Loucy (cell line): ENCODE measurements at regions not wholly inside any gene's neighbourhood (a gene's known extent, or its start where the extent isn't known, plus 50 kb on each side); places are given as distances from the start of the nearest gene placed in this dataset.
"Not testable (repeated sequence)": the region's sequence is repeated elsewhere in the genome, so short reads cannot be mapped to it uniquely, and the experiment has no call there.

Experiments
- H2AFZ ChIP-seq: fragments of 200-600 bp; sonication (generic); 2 replicates; pipeline ENCODE4 v1.6.0; 2016; ENCODE audit warnings: antibody characterized with exemption, mild to moderate bottlenecking, low read length, moderate library complexity
- H3F3A ChIP-seq: fragments of 200-600 bp; 2 replicates; pipeline ENCODE4 v1.6.0; 2016; ENCODE audit warnings: antibody characterized with exemption, low read depth, mild to moderate bottlenecking
- H3K27me3 ChIP-seq: fragments of 200-600 bp; sonication (generic); 2 replicates; pipeline ENCODE4 v1.6.1; 2014; ENCODE audit warnings: low read length, mild to moderate bottlenecking; ENCODE audit not compliant: insufficient read depth, poor library complexity, severe bottlenecking
- H3K36me3 ChIP-seq: fragments of 200-600 bp; sonication (generic); 2 replicates; pipeline ENCODE4 v1.6.1; 2016; ENCODE audit warnings: low read length; ENCODE audit not compliant: insufficient read depth
- H3K4me1 ChIP-seq: fragments of 200-600 bp; sonication (generic); 2 replicates; pipeline ENCODE4 v1.5.1; 2014; ENCODE audit warnings: low read length, mild to moderate bottlenecking; ENCODE audit not compliant: insufficient read depth, poor library complexity, severe bottlenecking
- H3K4me2 ChIP-seq: fragments of 200-600 bp; sonication (generic); 2 replicates; pipeline ENCODE4 v1.6.0; 2014; ENCODE audit warnings: antibody characterized with exemption, low read length, low read depth, mild to moderate bottlenecking; ENCODE audit not compliant: poor library complexity, severe bottlenecking
- H3K4me3 ChIP-seq: fragments of 200-600 bp; sonication (generic); 2 replicates; pipeline ENCODE4 v1.5.1; 2014; ENCODE audit warnings: low read length, mild to moderate bottlenecking, mixed read lengths; ENCODE audit not compliant: poor library complexity, severe bottlenecking
- H3K79me2 ChIP-seq: fragments of 200-600 bp; sonication (generic); 2 replicates; pipeline ENCODE4 v1.6.1; 2014; ENCODE audit warnings: low read length; ENCODE audit not compliant: insufficient read depth
- H3K9ac ChIP-seq: fragments of 200-600 bp; sonication (generic); 2 replicates; pipeline ENCODE4 v1.6.0; 2014; ENCODE audit warnings: mild to moderate bottlenecking, low read depth, low read length, moderate library complexity; ENCODE audit not compliant: poor library complexity, severe bottlenecking
- H3K9me2 ChIP-seq: fragments of 200-600 bp; sonication (generic); replicated peaks from 2 replicates; pipeline ENCODE4 v1.6.1; 2016; ENCODE audit warnings: low read depth, low read length, mixed read lengths
- H3K9me3 ChIP-seq: fragments of 200-600 bp; sonication (generic); 2 replicates; pipeline ENCODE4 v1.6.1; 2014; ENCODE audit warnings: mild to moderate bottlenecking, antibody characterized with exemption, low read length, low read depth; ENCODE audit not compliant: insufficient read depth
- H4K20me1 ChIP-seq: fragments of 200-600 bp; sonication (generic); 2 replicates; pipeline ENCODE4 v1.6.0; 2014; ENCODE audit warnings: antibody characterized with exemption, low read length, mild to moderate bottlenecking; ENCODE audit not compliant: insufficient read depth, poor library complexity, severe bottlenecking
- EZH2phosphoT487 ChIP-seq: fragments of 200-600 bp; IDR thresholded peaks from 2 replicates; pipeline ENCODE4 v1.6.1; 2018; ENCODE audit warnings: antibody characterized with exemption, mild to moderate bottlenecking, moderate library complexity, borderline replicate concordance
- TF ChIP-seq, protein P1 (sequence below): fragments of 200-600 bp; sonication (generic); conservative IDR thresholded peaks from 2 replicates; pipeline ENCODE4 v1.5.1; 2014; ENCODE audit warnings: mild to moderate bottlenecking, antibody characterized with exemption, low read length

DNA sequence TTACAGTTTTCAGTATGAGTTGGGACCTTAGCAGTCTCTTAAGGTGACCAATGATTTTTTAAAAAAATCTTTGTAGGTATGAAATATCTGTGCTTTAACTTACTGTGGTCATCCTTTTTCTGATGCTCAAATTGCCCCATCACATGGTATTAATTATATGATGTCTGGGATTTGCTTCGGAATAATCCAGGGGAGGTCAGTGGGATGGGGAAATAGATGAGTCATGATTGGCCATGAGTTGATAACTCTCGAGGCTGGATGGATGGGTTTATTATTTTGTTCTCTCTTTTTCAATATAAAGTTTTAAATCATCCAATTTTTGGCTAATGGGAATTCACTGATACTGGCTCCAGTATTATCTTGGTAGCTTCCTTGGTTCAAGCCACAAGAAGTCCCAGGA is 370.3 kb upstream of the TPM1 start:
- H4K20me1 ChIP-seq: no peaks in the 10 kb centered on the region
- H3K9me2 ChIP-seq: no peaks in the 10 kb centered on the region
- H3K36me3 ChIP-seq: no peaks in the 10 kb centered on the region
- H3K4me2 ChIP-seq: no peak overlapping the region
- H3K4me3 ChIP-seq: no peak overlapping the region
- no peaks in the 10 kb centered on the region for H3F3A ChIP-seq
- H3K27me3 ChIP-seq: no peaks in the 10 kb centered on the region
- H3K9ac ChIP-seq: no peak overlapping the region
- no peaks in the 10 kb centered on the region for H3K4me1 ChIP-seq
- H2AFZ ChIP-seq: no peak overlapping the region
- no peaks in the 10 kb centered on the region for H3K9me3 ChIP-seq
- no peaks in the 10 kb centered on the region for H3K79me2 ChIP-seq
- no peak for TF ChIP-seq EZH2phosphoT487

DNA sequence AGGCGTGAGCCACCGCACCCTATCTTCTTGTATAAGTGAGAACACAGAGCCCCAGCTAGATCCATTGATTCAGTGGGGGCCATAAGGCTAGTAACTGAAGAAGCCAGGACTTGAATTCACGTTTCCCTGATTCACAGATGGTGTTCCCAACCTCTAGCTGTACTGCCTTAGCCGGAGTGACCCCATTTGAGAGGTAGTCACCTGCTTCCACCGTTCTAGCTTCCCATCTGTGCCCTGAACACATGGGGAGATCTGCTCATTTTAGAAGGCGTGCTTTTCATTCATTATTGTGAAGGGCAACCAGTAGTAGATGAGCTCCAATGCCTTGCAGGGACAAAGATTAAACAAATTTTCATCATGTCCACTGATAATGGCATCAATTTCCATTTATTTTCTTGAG is 365.7 kb upstream of the TPM1 start:
- Histone ChIP-seq H3K9me2 (no peaks in the 10 kb centered on the region), H3K4me3 (no peak overlapping the region), H3K4me1 (no peaks in the 10 kb centered on the region), H3K9ac (no peak overlapping the region), H3F3A (no peaks in the 10 kb centered on the region), H3K27me3 (no peaks in the 10 kb centered on the region), H3K36me3 (no peaks in the 10 kb centered on the region), H4K20me1 (no peaks in the 10 kb centered on the region), H3K4me2 (no peak overlapping the region), H3K9me3 (no peaks in the 10 kb centered on the region), H3K79me2 (no peaks in the 10 kb centered on the region), H2AFZ (no peak overlapping the region)
- TF ChIP-seq, protein P1, sequence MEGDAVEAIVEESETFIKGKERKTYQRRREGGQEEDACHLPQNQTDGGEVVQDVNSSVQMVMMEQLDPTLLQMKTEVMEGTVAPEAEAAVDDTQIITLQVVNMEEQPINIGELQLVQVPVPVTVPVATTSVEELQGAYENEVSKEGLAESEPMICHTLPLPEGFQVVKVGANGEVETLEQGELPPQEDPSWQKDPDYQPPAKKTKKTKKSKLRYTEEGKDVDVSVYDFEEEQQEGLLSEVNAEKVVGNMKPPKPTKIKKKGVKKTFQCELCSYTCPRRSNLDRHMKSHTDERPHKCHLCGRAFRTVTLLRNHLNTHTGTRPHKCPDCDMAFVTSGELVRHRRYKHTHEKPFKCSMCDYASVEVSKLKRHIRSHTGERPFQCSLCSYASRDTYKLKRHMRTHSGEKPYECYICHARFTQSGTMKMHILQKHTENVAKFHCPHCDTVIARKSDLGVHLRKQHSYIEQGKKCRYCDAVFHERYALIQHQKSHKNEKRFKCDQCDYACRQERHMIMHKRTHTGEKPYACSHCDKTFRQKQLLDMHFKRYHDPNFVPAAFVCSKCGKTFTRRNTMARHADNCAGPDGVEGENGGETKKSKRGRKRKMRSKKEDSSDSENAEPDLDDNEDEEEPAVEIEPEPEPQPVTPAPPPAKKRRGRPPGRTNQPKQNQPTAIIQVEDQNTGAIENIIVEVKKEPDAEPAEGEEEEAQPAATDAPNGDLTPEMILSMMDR: no peak
- TF ChIP-seq EZH2phosphoT487: no peak

DNA sequence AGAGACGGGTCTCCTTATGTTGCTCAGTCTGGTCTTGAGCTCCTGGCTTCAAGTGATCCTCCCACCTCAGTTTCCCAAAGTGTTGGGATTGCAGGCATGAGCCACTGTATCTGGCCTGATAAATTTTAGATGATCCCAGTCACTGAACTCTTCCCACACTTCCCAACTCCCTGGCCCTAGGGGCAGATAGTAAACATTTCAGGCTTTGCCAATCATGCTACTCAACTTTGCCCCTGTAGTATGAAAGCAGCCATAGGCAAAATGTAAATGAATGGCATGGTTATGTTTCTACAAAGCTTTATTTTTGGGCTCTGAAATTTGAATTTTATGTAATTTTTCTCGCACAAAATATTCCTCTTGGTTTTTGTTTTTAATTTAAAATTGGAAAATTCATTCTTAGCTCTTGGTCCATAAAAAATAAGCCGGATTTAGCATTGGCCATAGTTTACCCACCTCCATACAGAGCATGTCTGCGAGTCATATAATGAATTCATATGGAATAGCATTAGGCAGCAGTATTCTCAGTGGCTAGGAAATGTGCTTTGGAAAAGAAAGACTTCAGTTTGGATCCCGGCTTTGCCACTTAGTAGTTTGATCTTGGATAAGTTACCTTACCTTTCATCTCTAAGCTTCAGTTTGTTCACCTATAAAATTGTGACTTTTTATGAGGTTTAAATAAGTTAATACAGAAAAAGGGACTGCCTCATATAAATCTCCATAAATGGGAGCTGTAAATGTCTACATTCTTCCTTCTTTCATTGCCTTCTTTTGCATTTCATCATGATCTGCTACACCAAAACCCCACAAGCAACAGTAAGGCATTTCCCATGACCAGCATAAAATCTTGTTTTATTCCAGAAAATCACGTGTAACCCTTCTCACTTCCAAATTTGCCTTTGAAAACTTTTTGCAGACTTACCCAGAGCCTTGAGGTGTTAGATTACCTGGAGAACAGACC is 360.3 kb upstream of the TPM1 start:
- Histone ChIP-seq H3F3A (no peaks in the 10 kb centered on the region), H3K9me3 (no peaks in the 10 kb centered on the region), H3K9me2 (no peaks in the 10 kb centered on the region), H3K4me3 (no peak overlapping the region), H3K4me2 (no peak overlapping the region), H3K9ac (no peak overlapping the region), H2AFZ (no peak overlapping the region), H3K36me3 (no peaks in the 10 kb centered on the region), H3K27me3 (no peaks in the 10 kb centered on the region), H3K79me2 (no peaks in the 10 kb centered on the region), H4K20me1 (no peaks in the 10 kb centered on the region), H3K4me1 (no peaks in the 10 kb centered on the region)
- TF ChIP-seq EZH2phosphoT487: no peak
- TF ChIP-seq, protein P1: no peak

DNA sequence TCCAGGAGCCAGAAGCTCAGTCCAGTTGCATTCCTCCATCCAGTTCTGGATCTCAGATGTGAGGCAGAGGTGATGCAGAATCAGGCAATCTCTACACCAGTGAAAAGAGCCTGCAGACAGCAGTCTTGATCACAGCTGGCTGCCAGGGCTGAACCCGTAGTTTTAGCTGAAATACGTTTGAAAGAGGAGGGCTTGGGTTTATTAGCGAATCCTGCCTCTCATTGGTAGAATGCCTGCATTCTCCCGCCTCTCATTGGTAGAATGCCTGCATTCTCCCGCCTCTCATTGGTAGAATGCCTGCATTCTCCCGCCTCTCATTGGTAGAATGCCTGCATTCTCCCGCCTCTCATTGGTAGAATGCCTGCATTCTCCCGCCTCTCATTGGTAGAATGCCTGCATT is 359.4 kb upstream of the TPM1 start:
- H3K9me3 ChIP-seq, H3K9me2 ChIP-seq, H3F3A ChIP-seq, H3K4me1 ChIP-seq, H3K36me3 ChIP-seq, H4K20me1 ChIP-seq, H3K27me3 ChIP-seq, H3K4me3 ChIP-seq, H3K79me2 ChIP-seq, H3K4me2 ChIP-seq, H3K9ac ChIP-seq, H2AFZ ChIP-seq: not testable (repeated sequence)
